ENCODE measurements at regions not wholly inside any gene's neighbourhood (a gene's known extent, or its start where the extent isn't known, plus 50 kb on each side); places are given as distances from the start of the nearest gene placed in this dataset.

GRCh38 chr15:95874637-95875036, 455.9 kb upstream of the NR2F2 start:
- DNase-seq (ENCODE audit: low read depth): no peak

GRCh38 chr15:95875121-95875643, 455.3 kb upstream of the NR2F2 start:
- DNase-seq (ENCODE audit: low read depth): no peak

- no peak for DNase-seq (ENCODE audit: low read depth)
Measured at GRCh38 chr15:95880031-95880570, 450.4 kb upstream of the NR2F2 start.

- no peak for DNase-seq (ENCODE audit: low read depth)
Measured at GRCh38 chr15:95880630-95881029, 449.9 kb upstream of the NR2F2 start.

GRCh38 chr15:95883064-95883463, 447.4 kb upstream of the NR2F2 start:
- DNase-seq (ENCODE audit: low read depth): no peak

GRCh38 chr15:95884276-95884675, 446.2 kb upstream of the NR2F2 start:
- peak; percentile 20 for DNase-seq (ENCODE audit: low read depth)

GRCh38 chr15:95887666-95888390, 442.7 kb upstream of the NR2F2 start:
- DNase-seq (ENCODE audit: low read depth): no peak

GRCh38 chr15:95888762-95889161, 441.7 kb upstream of the NR2F2 start:
- no peak for DNase-seq (ENCODE audit: low read depth)

GRCh38 chr15:95894407-95894956, 436.0 kb upstream of the NR2F2 start:
- DNase-seq (ENCODE audit: low read depth): no peak

- DNase-seq (ENCODE audit: low read depth): no peak
Measured at GRCh38 chr15:95895508-95895907, 435.0 kb upstream of the NR2F2 start.

GRCh38 chr15:95897651-95898050, 432.8 kb upstream of the NR2F2 start:
- DNase-seq (ENCODE audit: low read depth): no peak

GRCh38 chr15:95898761-95899160, 431.7 kb upstream of the NR2F2 start:
- DNase-seq (ENCODE audit: low read depth): no peak

- DNase-seq (ENCODE audit: low read depth): no peak
Measured at GRCh38 chr15:95901271-95901670, 429.2 kb upstream of the NR2F2 start.

- DNase-seq (ENCODE audit: low read depth): no peak
Measured at GRCh38 chr15:95902606-95903005, 427.9 kb upstream of the NR2F2 start.

- no peak for DNase-seq (ENCODE audit: low read depth)
Measured at GRCh38 chr15:95903352-95903751, 427.1 kb upstream of the NR2F2 start.

- no peak for DNase-seq (ENCODE audit: low read depth)
Measured at GRCh38 chr15:95910643-95911212, 419.8 kb upstream of the NR2F2 start.

- DNase-seq (ENCODE audit: low read depth): no peak
Measured at GRCh38 chr15:95911570-95912279, 418.8 kb upstream of the NR2F2 start.

GRCh38 chr15:95912280-95912625, 418.2 kb upstream of the NR2F2 start:
- DNase-seq (ENCODE audit: low read depth): no peak

GRCh38 chr15:95912728-95913127, 417.8 kb upstream of the NR2F2 start:
- DNase-seq (ENCODE audit: low read depth): no peak

- DNase-seq (ENCODE audit: low read depth): no peak
Measured at GRCh38 chr15:95916568-95916967, 413.9 kb upstream of the NR2F2 start.

- no peak for DNase-seq (ENCODE audit: low read depth)
Measured at GRCh38 chr15:95918525-95918924, 412.0 kb upstream of the NR2F2 start.

GRCh38 chr15:95919460-95919859, 411.0 kb upstream of the NR2F2 start:
- no peak for DNase-seq (ENCODE audit: low read depth)

GRCh38 chr15:95921404-95921803, 409.1 kb upstream of the NR2F2 start:
- DNase-seq (ENCODE audit: low read depth): no peak
